Body of pancreas (tissue), 4 donors: ENCODE measurements at regions not wholly inside any gene's neighbourhood (a gene's known extent, or its start where the extent isn't known, plus 50 kb on each side); places are given as distances from the start of the nearest gene placed in this dataset.

Source experiments
- ATAC-seq: fragments of 150-250 bp; one replicate; pipeline ENCODE4 v1.9.1; 2016
- DNase-seq, 4 donors: peaks; one replicate each; pipeline ENCODE4 v3.0.0-alpha.2; 2019
- H3K27ac ChIP-seq, 4 donors: fragments of 200-600 bp; sonication (generic); 1 replicate in 3 of 4; 2 replicates in 1 of 4; pipeline versions ENCODE4 v1.5.1 to v1.6.1; 2016 to 2019; ENCODE audit warnings: mild to moderate bottlenecking in 1 of 4, mixed read lengths in 1 of 4, moderate library complexity in 1 of 4
- H3K27me3 ChIP-seq, 2 donors: fragments of 200-600 bp; sonication (generic); one replicate each; pipeline ENCODE4 v1.6.0; 2016; ENCODE audit warnings: mild to moderate bottlenecking in 1 of 2
- H3K36me3 ChIP-seq, 2 donors: fragments of 200-600 bp; sonication (generic); replicated peaks in 1 of 2; 2 replicates each; pipeline ENCODE4 v1.5.1; 2016; ENCODE audit warnings: low read depth in 2 of 2; ENCODE audit not compliant: insufficient read depth in 1 of 2
- H3K4me1 ChIP-seq: fragments of 200-600 bp; sonication (generic); one replicate; pipeline ENCODE4 v1.6.0; 2016
- H3K4me3 ChIP-seq, 2 donors: fragments of 200-600 bp; sonication (generic); 1 replicate in 1 of 2; 2 replicates in 1 of 2; pipeline ENCODE4 v1.5.1; 2016 to 2019
- H3K9me3 ChIP-seq, 3 donors: fragments of 200-600 bp; sonication (generic); 1 replicate in 2 of 3; 2 replicates in 1 of 3; pipeline ENCODE4 v1.5.1; 2016
- POLR2A ChIP-seq, 3 donors: fragments of 450-650 bp; IDR thresholded peaks; one replicate each; pipeline ENCODE4 v1.6.1; 2016; ENCODE audit warnings: antibody characterized with exemption in 3 of 3, mild to moderate bottlenecking in 2 of 3
- WGBS, 2 donors: methylation state at CpG; one replicate each; pipeline ENCODE4 v1.1.5; 2017; 5-methylcytosine and 5-hydroxymethylcytosine counted together
- intact Hi-C: fragments of 100-400 bp; cut with DNase I; formaldehyde crosslinking; loops from one replicate; pipeline ENCODE4 v1.15.1; 2023
- TF ChIP-seq, protein P1 (sequence below), 7 experiments: fragments of 450-650 bp in 4 of 7; fragments of 200-600 bp in 3 of 7; sonication (generic) in 3 of 7; IDR thresholded peaks; one replicate each; pipeline ENCODE4 v1.5.1; 2016 to 2019; ENCODE audit warnings: antibody characterized with exemption in 7 of 7

GRCh38 chr11:69359735-69360480 lies 66.0 kb downstream of the MYEOV start:
- Histone ChIP-seq H3K27ac (no peak overlapping the region), H3K4me1 (no peaks in the 10 kb centered on the region), H3K36me3 (no peaks in the 10 kb centered on the region), H3K4me3 (no peak overlapping the region), H3K9me3 (peaks cover 0 to 4% (median 0%) of the 10 kb centered on the region in 3 donors), H3K27me3 (no peaks in the 10 kb centered on the region)
- intact Hi-C loops, result no loop called here
- WGBS, 2 donors, result 75 to 81% methylated on average over 5 of the region's 5 CpGs
- ATAC-seq (no peak), DNase-seq (no peak)
- no peak for TF ChIP-seq POLR2A (IDR thresholded peaks at IDR 0.05)
- TF ChIP-seq, protein P1, sequence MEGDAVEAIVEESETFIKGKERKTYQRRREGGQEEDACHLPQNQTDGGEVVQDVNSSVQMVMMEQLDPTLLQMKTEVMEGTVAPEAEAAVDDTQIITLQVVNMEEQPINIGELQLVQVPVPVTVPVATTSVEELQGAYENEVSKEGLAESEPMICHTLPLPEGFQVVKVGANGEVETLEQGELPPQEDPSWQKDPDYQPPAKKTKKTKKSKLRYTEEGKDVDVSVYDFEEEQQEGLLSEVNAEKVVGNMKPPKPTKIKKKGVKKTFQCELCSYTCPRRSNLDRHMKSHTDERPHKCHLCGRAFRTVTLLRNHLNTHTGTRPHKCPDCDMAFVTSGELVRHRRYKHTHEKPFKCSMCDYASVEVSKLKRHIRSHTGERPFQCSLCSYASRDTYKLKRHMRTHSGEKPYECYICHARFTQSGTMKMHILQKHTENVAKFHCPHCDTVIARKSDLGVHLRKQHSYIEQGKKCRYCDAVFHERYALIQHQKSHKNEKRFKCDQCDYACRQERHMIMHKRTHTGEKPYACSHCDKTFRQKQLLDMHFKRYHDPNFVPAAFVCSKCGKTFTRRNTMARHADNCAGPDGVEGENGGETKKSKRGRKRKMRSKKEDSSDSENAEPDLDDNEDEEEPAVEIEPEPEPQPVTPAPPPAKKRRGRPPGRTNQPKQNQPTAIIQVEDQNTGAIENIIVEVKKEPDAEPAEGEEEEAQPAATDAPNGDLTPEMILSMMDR (IDR thresholded peaks at IDR 0.05), result no peak

DNA sequence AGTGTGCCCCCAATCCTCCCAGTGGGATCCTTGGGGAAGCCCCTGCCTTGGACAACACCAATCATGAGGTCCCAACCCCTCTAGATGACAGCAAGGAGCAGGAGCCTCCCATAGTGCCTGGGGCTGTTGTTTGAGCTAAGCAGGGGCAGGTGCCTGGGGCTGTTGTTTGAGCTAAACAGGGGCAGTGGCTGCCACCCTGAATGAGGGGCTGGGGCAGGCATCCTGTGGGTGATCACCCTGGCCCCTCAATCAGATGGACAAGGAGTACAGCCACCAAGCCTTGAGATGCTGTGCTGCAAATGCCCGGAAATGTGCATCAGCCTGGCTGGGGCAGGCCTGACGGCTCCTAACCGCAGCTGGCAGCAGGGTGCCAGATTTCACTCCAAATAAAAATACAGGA lies 66.7 kb downstream of the MYEOV start:
- Histone ChIP-seq H3K27ac (no peak overlapping the region), H3K36me3 (no peaks in the 10 kb centered on the region), H3K4me3 (no peak overlapping the region), H3K9me3 (peaks cover 0 to 4% (median 0%) of the 10 kb centered on the region in 3 donors), H3K4me1 (no peaks in the 10 kb centered on the region), H3K27me3 (no peaks in the 10 kb centered on the region)
- no peak for ATAC-seq
- 88 to 91% methylated on average over 3 of the region's 3 CpGs for WGBS, 2 donors
- intact Hi-C loops, result no loop called here
- no peak for TF ChIP-seq POLR2A (IDR thresholded peaks at IDR 0.05)
- TF ChIP-seq, protein P1 (IDR thresholded peaks at IDR 0.05), result no peak
- DNase-seq, result no peak

DNA sequence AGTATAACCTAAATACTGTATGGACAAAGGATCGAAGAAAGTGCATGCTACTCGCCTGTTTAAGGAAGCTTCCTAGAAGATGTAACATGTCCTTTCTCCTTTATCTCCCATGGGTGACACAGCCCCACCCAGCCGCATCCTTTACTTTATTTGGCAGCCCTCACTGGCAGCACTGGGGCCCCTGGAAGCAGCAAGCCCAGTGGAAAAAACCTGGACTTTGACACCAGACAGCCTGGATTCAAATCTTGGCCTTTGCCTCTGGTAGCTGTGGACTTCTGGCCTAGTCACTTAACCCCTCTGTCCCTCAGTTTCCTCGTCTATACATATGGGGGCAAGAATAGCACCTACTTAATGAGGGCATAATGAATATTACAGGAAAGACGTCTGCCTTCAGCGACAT lies 67.1 kb downstream of the MYEOV start:
- ATAC-seq (no peak), DNase-seq (no peak)
- TF ChIP-seq, protein P1 (IDR thresholded peaks at IDR 0.05), result no peak
- no peak for TF ChIP-seq POLR2A (IDR thresholded peaks at IDR 0.05)
- WGBS, 2 donors, result 72 to 86% methylated on average over 6 of the region's 6 CpGs
- Histone ChIP-seq H3K36me3 (no peaks in the 10 kb centered on the region), H3K27me3 (no peaks in the 10 kb centered on the region), H3K9me3 (peaks cover 0 to 4% (median 0%) of the 10 kb centered on the region in 3 donors), H3K4me3 (no peak overlapping the region), H3K4me1 (no peaks in the 10 kb centered on the region), H3K27ac (no peak overlapping the region)
- intact Hi-C loops, result no loop called here

DNA sequence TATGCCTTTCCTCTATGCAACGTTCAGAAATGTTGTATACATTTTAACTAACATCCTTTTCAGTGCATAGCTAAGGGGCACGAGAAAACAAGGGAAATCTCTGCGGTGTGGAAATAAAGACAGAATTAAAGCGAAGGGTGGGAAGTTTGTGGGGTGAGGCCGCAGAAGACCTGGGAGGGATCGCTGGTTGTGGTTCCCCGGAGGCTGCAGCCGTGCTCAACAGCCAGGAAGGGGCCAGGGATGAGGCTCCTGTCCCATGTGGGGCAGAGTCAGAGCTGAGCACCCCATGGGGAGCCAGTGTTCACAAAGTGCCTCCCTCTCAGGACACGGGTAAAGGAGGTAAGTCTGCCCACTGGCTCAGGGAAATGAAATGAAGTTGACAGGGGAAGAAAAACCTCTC lies 67.5 kb downstream of the MYEOV start:
- no peak for ATAC-seq
- intact Hi-C loops, result no loop called here
- TF ChIP-seq, protein P1 (IDR thresholded peaks at IDR 0.05), result no peak
- TF ChIP-seq POLR2A (IDR thresholded peaks at IDR 0.05), result no peak
- Histone ChIP-seq H3K27ac (no peak overlapping the region), H3K27me3 (no peaks in the 10 kb centered on the region), H3K4me3 (no peak overlapping the region), H3K4me1 (no peaks in the 10 kb centered on the region), H3K9me3 (peaks cover 0 to 4% (median 0%) of the 10 kb centered on the region in 3 donors), H3K36me3 (no peaks in the 10 kb centered on the region)
- no peak for DNase-seq
- WGBS, 2 donors, result 88 to 89% methylated on average over 9 of the region's 9 CpGs

GRCh38 chr11:69362315-69362714 lies 68.4 kb downstream of the MYEOV start:
- 56 to 66% methylated on average over 3 of the region's 3 CpGs for WGBS, 2 donors
- H3K36me3 ChIP-seq, result no peaks in the 10 kb centered on the region
- H3K4me1 ChIP-seq, result no peaks in the 10 kb centered on the region
- H3K27ac ChIP-seq, result no peak overlapping the region
- H3K27me3 ChIP-seq, result no peaks in the 10 kb centered on the region
- no peak for TF ChIP-seq POLR2A (IDR thresholded peaks at IDR 0.05)
- TF ChIP-seq, protein P1 (IDR thresholded peaks at IDR 0.05), result no peak
- no peak overlapping the region for H3K4me3 ChIP-seq
- no peak for ATAC-seq
- intact Hi-C loops, result no loop called here
- H3K9me3 ChIP-seq, result peaks cover 0 to 4% (median 0%) of the 10 kb centered on the region in 3 donors
- no peak for DNase-seq
